Thyroid gland (tissue), 4 donors: ENCODE measurements at regions not wholly inside any gene's neighbourhood (a gene's known extent, or its start where the extent isn't known, plus 50 kb on each side); places are given as distances from the start of the nearest gene placed in this dataset.

ENCODE experiments used
- DNase-seq, 2 donors: peaks; one replicate each; pipeline ENCODE4 v3.0.0-alpha.2; 2019
- H3K27ac ChIP-seq, 3 donors: fragments of 200-600 bp; sonication (generic); 1 replicate in 2 of 3; 2 replicates in 1 of 3; pipeline ENCODE4 v1.5.1; 2016 to 2019; ENCODE audit warnings: mild to moderate bottlenecking in 1 of 3, moderate library complexity in 1 of 3
- H3K27me3 ChIP-seq: fragments of 200-600 bp; sonication (generic); one replicate; pipeline ENCODE4 v1.5.1; 2019
- H3K36me3 ChIP-seq, 2 donors: fragments of 200-600 bp; sonication (generic); one replicate each; pipeline ENCODE4 v1.5.1; 2016 to 2019
- H3K4me1 ChIP-seq, 2 donors: fragments of 200-600 bp; sonication (generic); one replicate each; pipeline ENCODE4 v1.5.1; 2017 to 2019
- H3K4me3 ChIP-seq, 3 donors: fragments of 200-600 bp; sonication (generic); replicated peaks in 1 of 3; 1 replicate in 2 of 3; 2 replicates in 1 of 3; pipeline ENCODE4 v1.5.1; 2016; ENCODE audit warnings: mild to moderate bottlenecking in 1 of 3
- H3K9me3 ChIP-seq: fragments of 200-600 bp; sonication (generic); one replicate; pipeline ENCODE4 v1.5.1; 2017
- CTCF ChIP-seq, 6 experiments: fragments of 200-600 bp in 3 of 6; fragments of 450-650 bp in 3 of 6; sonication (generic) in 3 of 6; IDR thresholded peaks; one replicate each; pipeline ENCODE4 v1.5.1; 2016 to 2019; ENCODE audit warnings: antibody characterized with exemption in 6 of 6, mild to moderate bottlenecking in 2 of 6, inconsistent platforms in 1 of 6, moderate library complexity in 1 of 6
- POLR2A ChIP-seq, 2 donors: fragments of 450-650 bp; IDR thresholded peaks; one replicate each; pipeline ENCODE4 v1.6.1; 2017; ENCODE audit warnings: antibody characterized with exemption in 2 of 2, mild to moderate bottlenecking in 2 of 2, moderate library complexity in 1 of 2
- WGBS, 2 donors: methylation state at CpG; one replicate each; pipeline ENCODE4 v1.1.5; 2017; 5-methylcytosine and 5-hydroxymethylcytosine counted together
- intact Hi-C: fragments of 100-400 bp; cut with DNase I; formaldehyde crosslinking; loops from one replicate; pipeline ENCODE4 v1.15.1; 2023

- Histone ChIP-seq H3K4me3 (no peak overlapping the region), H3K36me3 (no peaks in the 10 kb centered on the region), H3K27me3 (no peaks in the 10 kb centered on the region), H3K27ac (no peak overlapping the region), H3K4me1 (no peaks in the 10 kb centered on the region), H3K9me3 (no peaks in the 10 kb centered on the region)
- WGBS, 2 donors: 61 to 67% methylated on average over 2 of the region's 2 CpGs
- DNase-seq: no peak
- no peak for TF ChIP-seq POLR2A (IDR thresholded peaks at IDR 0.05)
- no peak for TF ChIP-seq CTCF (IDR thresholded peaks at IDR 0.05)
- intact Hi-C loops: no loop called here
Observed at GRCh38 chr13:78370231-78370630, 233.1 kb downstream of the POU4F1 start.

GRCh38 chr13:78364711-78365110, 238.6 kb downstream of the POU4F1 start:
- DNase-seq: no peak
- intact Hi-C loops: no loop called here
- Histone ChIP-seq H3K36me3 (no peaks in the 10 kb centered on the region), H3K4me3 (no peak overlapping the region), H3K27ac (no peak overlapping the region), H3K9me3 (no peaks in the 10 kb centered on the region), H3K27me3 (no peaks in the 10 kb centered on the region), H3K4me1 (no peaks in the 10 kb centered on the region)
- whole genome bisulfite sequencing, 2 donors: 70 to 72% methylated on average over 5 of the region's 5 CpGs
- TF ChIP-seq CTCF (IDR thresholded peaks at IDR 0.05): no peak

GRCh38 chr13:78341032-78341431, 262.3 kb downstream of the POU4F1 start:
- intact Hi-C loops: no loop called here
- no peaks in the 10 kb centered on the region for H3K36me3 ChIP-seq
- H3K27ac ChIP-seq: no peak overlapping the region
- no peak overlapping the region for H3K4me3 ChIP-seq
- WGBS, 2 donors: 48 to 52% methylated on average over 2 of the region's 2 CpGs
- H3K27me3 ChIP-seq: no peaks in the 10 kb centered on the region
- TF ChIP-seq POLR2A (IDR thresholded peaks at IDR 0.05): no peak
- TF ChIP-seq CTCF (IDR thresholded peaks at IDR 0.05): no peak
- H3K9me3 ChIP-seq: no peaks in the 10 kb centered on the region
- no peak for DNase-seq
- H3K4me1 ChIP-seq: no peaks in the 10 kb centered on the region

GRCh38 chr13:78339927-78340326, 263.4 kb downstream of the POU4F1 start:
- Histone ChIP-seq H3K9me3 (no peaks in the 10 kb centered on the region), H3K4me1 (no peaks in the 10 kb centered on the region), H3K27me3 (no peaks in the 10 kb centered on the region), H3K4me3 (no peak overlapping the region), H3K27ac (no peak overlapping the region), H3K36me3 (no peaks in the 10 kb centered on the region)
- intact Hi-C loops: no loop called here
- DNase-seq: no peak
- TF ChIP-seq CTCF (IDR thresholded peaks at IDR 0.05) (no peak), POLR2A (IDR thresholded peaks at IDR 0.05) (no peak)
- WGBS, 2 donors: 70 to 77% methylated on average over 2 of the region's 2 CpGs

GRCh38 chr13:78334059-78334458, 269.3 kb downstream of the POU4F1 start:
- H3K9me3 ChIP-seq: no peaks in the 10 kb centered on the region
- 67 to 72% methylated on average over 7 of the region's 7 CpGs for WGBS, 2 donors
- intact Hi-C loops: no loop called here
- H3K4me1 ChIP-seq: no peaks in the 10 kb centered on the region
- TF ChIP-seq POLR2A (IDR thresholded peaks at IDR 0.05) (no peak), CTCF (IDR thresholded peaks at IDR 0.05) (no peak)
- no peaks in the 10 kb centered on the region for H3K36me3 ChIP-seq
- no peak overlapping the region for H3K4me3 ChIP-seq
- no peak overlapping the region for H3K27ac ChIP-seq
- no peak for DNase-seq
- no peaks in the 10 kb centered on the region for H3K27me3 ChIP-seq
